Progenitor cell of endocrine pancreas (in vitro differentiated cells): ENCODE measurements at regions not wholly inside any gene's neighbourhood (a gene's known extent, or its start where the extent isn't known, plus 50 kb on each side); places are given as distances from the start of the nearest gene placed in this dataset.

Experiments
- DNase-seq: peaks from one replicate; pipeline ENCODE4 v3.0.0; 2021; ENCODE audit warnings: low spot score; ENCODE audit not compliant: unreplicated experiment
- H3K27ac Mint-ChIP-seq: 2 replicates; pipeline ENCODE4 v1.8.0; 2021; ENCODE audit warnings: mild to moderate bottlenecking, moderate library complexity, mixed read lengths
- H3K27me3 Mint-ChIP-seq: 2 replicates; pipeline ENCODE4 v1.8.0; 2021; ENCODE audit warnings: mixed read lengths
- H3K36me3 Mint-ChIP-seq: 2 replicates; pipeline ENCODE4 v1.8.0; 2022; ENCODE audit warnings: mixed read lengths; ENCODE audit not compliant: insufficient read depth
- H3K4me1 Mint-ChIP-seq: 2 replicates; pipeline ENCODE4 v1.8.0; 2021; ENCODE audit warnings: low read depth, mixed read lengths
- H3K4me3 Mint-ChIP-seq: 2 replicates; pipeline ENCODE4 v1.8.0; 2021; ENCODE audit warnings: low read depth, mild to moderate bottlenecking, moderate library complexity, mixed read lengths
- H3K9me3 Mint-ChIP-seq: 2 replicates; pipeline ENCODE4 v1.8.0; 2021; ENCODE audit warnings: low read depth, mixed read lengths
- CTCF ChIP-seq: fragments of 200-600 bp; sonication (generic); IDR thresholded peaks from one replicate; pipeline ENCODE4 v1.5.0; 2021; ENCODE audit warnings: antibody characterized with exemption, mild to moderate bottlenecking; ENCODE audit not compliant: unreplicated experiment

- H3K4me1 Mint-ChIP-seq: peaks cover 1% of the 10 kb centered on the region
- H3K36me3 Mint-ChIP-seq: peaks cover 1% of the 10 kb centered on the region
- H3K4me3 Mint-ChIP-seq: no peak overlapping the region
- no peak for DNase-seq
- no peak for TF ChIP-seq CTCF
- H3K27ac Mint-ChIP-seq: no peak overlapping the region
- no peaks in the 10 kb centered on the region for H3K27me3 Mint-ChIP-seq
- H3K9me3 Mint-ChIP-seq: peaks cover 6% of the 10 kb centered on the region
Measured at GRCh38 chr6:133827766-133828165, 61.1 kb upstream of the TCF21 start.

GRCh38 chr6:133833949-133834359 lies 55.0 kb upstream of the TCF21 start:
- DNase-seq: no peak
- no peak for TF ChIP-seq CTCF
- Mint-ChIP-seq H3K4me3 (no peak overlapping the region), H3K36me3 (no peaks in the 10 kb centered on the region), H3K27ac (no peak overlapping the region), H3K4me1 (peaks cover 3% of the 10 kb centered on the region), H3K9me3 (peaks cover under 1% of the 10 kb centered on the region), H3K27me3 (peaks cover 4% of the 10 kb centered on the region)

- peaks cover 3% of the 10 kb centered on the region for H3K4me1 Mint-ChIP-seq
- no peaks in the 10 kb centered on the region for H3K36me3 Mint-ChIP-seq
- TF ChIP-seq CTCF: no peak
- no peak for DNase-seq
- no peak overlapping the region for H3K4me3 Mint-ChIP-seq
- H3K9me3 Mint-ChIP-seq: peaks cover 4% of the 10 kb centered on the region
- H3K27ac Mint-ChIP-seq: no peak overlapping the region
- peaks cover 9% of the 10 kb centered on the region for H3K27me3 Mint-ChIP-seq
Measured at GRCh38 chr6:133834472-133835170, 54.3 kb upstream of the TCF21 start.

- Mint-ChIP-seq H3K36me3 (no peaks in the 10 kb centered on the region), H3K9me3 (peaks cover 4% of the 10 kb centered on the region), H3K4me3 (no peak overlapping the region), H3K4me1 (peaks cover 1% of the 10 kb centered on the region), H3K27me3 (peaks cover 9% of the 10 kb centered on the region), H3K27ac (no peak overlapping the region)
- DNase-seq: no peak
- TF ChIP-seq CTCF: no peak
Measured at GRCh38 chr6:133835901-133836300, 53.0 kb upstream of the TCF21 start.

- peak; percentile 62 for DNase-seq
Measured at GRCh38 chr6:133837801-133838349, 51.0 kb upstream of the TCF21 start.

More at GRCh38 chr6:133837801-133838349, 51.0 kb upstream of the TCF21 start:
- peak; percentile 92 for TF ChIP-seq CTCF
- peak overlapping the region; percentile 76 for H3K4me3 Mint-ChIP-seq
- peaks cover 4% of the 10 kb centered on the region for H3K9me3 Mint-ChIP-seq
- no peaks in the 10 kb centered on the region for H3K36me3 Mint-ChIP-seq
- H3K27me3 Mint-ChIP-seq: peaks cover 9% of the 10 kb centered on the region
- peaks cover 1% of the 10 kb centered on the region for H3K4me1 Mint-ChIP-seq
- peak overlapping the region; percentile 54 for H3K27ac Mint-ChIP-seq
